ENCODE measurements at regions not wholly inside any gene's neighbourhood (a gene's known extent, or its start where the extent isn't known, plus 50 kb on each side); places are given as distances from the start of the nearest gene placed in this dataset.

DNA sequence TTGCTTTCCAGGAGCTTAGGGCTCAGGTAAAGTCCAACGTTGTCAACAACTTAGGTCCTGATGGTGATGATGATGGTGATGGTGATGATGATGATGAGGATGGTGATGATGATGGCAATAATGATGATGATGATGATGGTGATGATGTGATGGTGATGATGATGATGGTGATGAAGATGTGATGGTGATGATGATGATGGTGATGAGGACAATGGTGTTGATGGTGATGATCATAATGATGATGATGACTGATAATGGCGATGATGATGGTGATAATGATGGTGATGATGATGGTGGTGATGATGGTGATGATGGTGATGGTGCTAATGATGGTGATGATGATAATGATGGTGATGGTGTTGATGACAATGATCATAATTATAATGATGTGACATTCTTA, 750.2 kb downstream of the TBC1D22A start:
- TF ChIP-seq POLR2A (IDR thresholded peaks at IDR 0.05), result no peak
- TF ChIP-seq, protein P1, sequence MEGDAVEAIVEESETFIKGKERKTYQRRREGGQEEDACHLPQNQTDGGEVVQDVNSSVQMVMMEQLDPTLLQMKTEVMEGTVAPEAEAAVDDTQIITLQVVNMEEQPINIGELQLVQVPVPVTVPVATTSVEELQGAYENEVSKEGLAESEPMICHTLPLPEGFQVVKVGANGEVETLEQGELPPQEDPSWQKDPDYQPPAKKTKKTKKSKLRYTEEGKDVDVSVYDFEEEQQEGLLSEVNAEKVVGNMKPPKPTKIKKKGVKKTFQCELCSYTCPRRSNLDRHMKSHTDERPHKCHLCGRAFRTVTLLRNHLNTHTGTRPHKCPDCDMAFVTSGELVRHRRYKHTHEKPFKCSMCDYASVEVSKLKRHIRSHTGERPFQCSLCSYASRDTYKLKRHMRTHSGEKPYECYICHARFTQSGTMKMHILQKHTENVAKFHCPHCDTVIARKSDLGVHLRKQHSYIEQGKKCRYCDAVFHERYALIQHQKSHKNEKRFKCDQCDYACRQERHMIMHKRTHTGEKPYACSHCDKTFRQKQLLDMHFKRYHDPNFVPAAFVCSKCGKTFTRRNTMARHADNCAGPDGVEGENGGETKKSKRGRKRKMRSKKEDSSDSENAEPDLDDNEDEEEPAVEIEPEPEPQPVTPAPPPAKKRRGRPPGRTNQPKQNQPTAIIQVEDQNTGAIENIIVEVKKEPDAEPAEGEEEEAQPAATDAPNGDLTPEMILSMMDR (IDR thresholded peaks at IDR 0.05), result no peak

Data from esophagus squamous epithelium (tissue), 4 donors.